ENCODE measurements at regions not wholly inside any gene's neighbourhood (a gene's known extent, or its start where the extent isn't known, plus 50 kb on each side); places are given as distances from the start of the nearest gene placed in this dataset.
"Not testable (repeated sequence)": the region's sequence is repeated elsewhere in the genome, so short reads cannot be mapped to it uniquely, and the experiment has no call there.

GRCh38 chr1:4227986-4228385 lies 327.9 kb upstream of the C1orf174 start:
- no peak for DNase-seq

- DNase-seq = no peak
These were observed 353.9 kb upstream of the C1orf174 start for GRCh38 chr1:4253935-4254334.

GRCh38 chr1:4256351-4256750 lies 356.3 kb upstream of the C1orf174 start:
- DNase-seq = no peak

GRCh38 chr1:4258146-4258777 lies 358.2 kb upstream of the C1orf174 start:
- DNase-seq = not testable (repeated sequence)

- no peak for DNase-seq
These were observed 361.3 kb upstream of the C1orf174 start for GRCh38 chr1:4261327-4261726.

- DNase-seq = no peak
These were observed 362.6 kb upstream of the C1orf174 start for GRCh38 chr1:4262665-4263064.

- no peak for DNase-seq
These were observed 363.6 kb upstream of the C1orf174 start for GRCh38 chr1:4263699-4264098.

GRCh38 chr1:4265836-4266235 lies 365.8 kb upstream of the C1orf174 start:
- DNase-seq = no peak

GRCh38 chr1:4267381-4268261 lies 367.5 kb upstream of the C1orf174 start:
- DNase-seq = no peak

GRCh38 chr1:4268262-4268888 lies 368.3 kb upstream of the C1orf174 start:
- no peak for DNase-seq

GRCh38 chr1:4268889-4269284 lies 368.8 kb upstream of the C1orf174 start:
- DNase-seq = no peak

- no peak for DNase-seq
These were observed 369.3 kb upstream of the C1orf174 start for GRCh38 chr1:4269330-4269729.

- no peak for DNase-seq
These were observed 370.0 kb upstream of the C1orf174 start for GRCh38 chr1:4269952-4270570.

- no peak for DNase-seq
These were observed 370.7 kb upstream of the C1orf174 start for GRCh38 chr1:4270651-4271337.

- DNase-seq = no peak
These were observed 371.4 kb upstream of the C1orf174 start for GRCh38 chr1:4271338-4271998.

GRCh38 chr1:4272568-4272967 lies 372.5 kb upstream of the C1orf174 start:
- DNase-seq = no peak

- no peak for DNase-seq
These were observed 373.2 kb upstream of the C1orf174 start for GRCh38 chr1:4273243-4273642.

GRCh38 chr1:4273747-4274146 lies 373.7 kb upstream of the C1orf174 start:
- no peak for DNase-seq

- DNase-seq = no peak
These were observed 375.0 kb upstream of the C1orf174 start for GRCh38 chr1:4275083-4275482.

GRCh38 chr1:4276238-4276637 lies 376.2 kb upstream of the C1orf174 start:
- no peak for DNase-seq

- DNase-seq = no peak
These were observed 376.8 kb upstream of the AJAP1 start for GRCh38 chr1:4277598-4277997.

GRCh38 chr1:4284976-4285375 lies 369.4 kb upstream of the AJAP1 start:
- DNase-seq = no peak

Data from CD4-positive, alpha-beta T cell treated with Interleukin-17A for 1 hour (primary cell).